NCI-H748 treated with DMSO at 0.1 percent for 48 hours (cell line): ENCODE measurements at regions not wholly inside any gene's neighbourhood (a gene's known extent, or its start where the extent isn't known, plus 50 kb on each side); places are given as distances from the start of the nearest gene placed in this dataset.

Experiments used
- DNase-seq: peaks from one replicate; lab custom pipeline; 2025; lab: John Stamatoyannopoulos, UW

DNA sequence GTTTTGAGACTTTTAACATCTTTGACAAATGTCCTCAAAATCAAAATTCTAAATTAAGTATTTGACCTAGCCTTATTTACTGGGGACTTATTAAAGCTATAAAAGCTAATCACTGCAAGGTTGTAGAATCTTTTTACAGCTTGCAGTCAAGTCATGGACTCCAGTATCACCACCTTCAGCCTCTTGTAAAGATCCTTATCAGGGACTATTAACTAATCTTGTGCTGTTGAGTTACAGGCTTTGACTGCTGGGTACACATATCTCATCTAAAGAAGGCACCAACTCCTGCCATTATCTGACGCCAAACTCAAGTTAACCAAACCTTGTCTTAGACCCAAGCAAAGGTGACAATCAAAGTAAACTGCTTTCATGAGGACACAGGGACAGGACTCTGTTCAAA is 621.0 kb upstream of the IGFBP3 start:
- no peak for DNase-seq

DNA sequence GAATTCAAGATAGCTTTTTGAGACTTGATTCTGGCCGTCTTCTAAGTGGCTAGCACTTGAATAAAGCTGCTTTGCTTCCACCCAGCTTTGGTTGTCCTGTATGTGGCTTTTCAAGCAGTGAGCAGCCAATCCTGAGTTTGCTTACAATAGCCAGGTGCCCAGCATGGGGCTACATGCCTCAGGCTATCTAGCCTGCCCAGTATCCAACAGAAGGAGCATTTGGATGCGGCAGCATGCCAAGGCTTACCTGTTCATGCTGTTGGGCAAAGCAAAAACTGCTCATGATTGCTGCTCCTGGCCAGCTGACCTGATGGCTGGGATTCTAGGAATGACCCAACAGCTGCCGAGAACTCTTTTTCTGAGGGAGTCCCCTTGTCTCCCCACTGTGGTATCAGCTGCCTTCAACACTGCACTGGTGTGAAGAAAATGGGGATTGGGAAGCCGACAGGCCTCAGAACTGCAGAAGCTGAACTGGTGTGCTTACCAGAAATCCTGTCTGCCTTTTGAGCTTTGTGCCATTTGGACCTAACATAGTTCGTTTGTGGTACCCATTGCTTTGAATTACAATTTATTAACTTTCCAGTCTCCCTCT is 618.9 kb upstream of the IGFBP3 start:
- DNase-seq, result no peak

DNA sequence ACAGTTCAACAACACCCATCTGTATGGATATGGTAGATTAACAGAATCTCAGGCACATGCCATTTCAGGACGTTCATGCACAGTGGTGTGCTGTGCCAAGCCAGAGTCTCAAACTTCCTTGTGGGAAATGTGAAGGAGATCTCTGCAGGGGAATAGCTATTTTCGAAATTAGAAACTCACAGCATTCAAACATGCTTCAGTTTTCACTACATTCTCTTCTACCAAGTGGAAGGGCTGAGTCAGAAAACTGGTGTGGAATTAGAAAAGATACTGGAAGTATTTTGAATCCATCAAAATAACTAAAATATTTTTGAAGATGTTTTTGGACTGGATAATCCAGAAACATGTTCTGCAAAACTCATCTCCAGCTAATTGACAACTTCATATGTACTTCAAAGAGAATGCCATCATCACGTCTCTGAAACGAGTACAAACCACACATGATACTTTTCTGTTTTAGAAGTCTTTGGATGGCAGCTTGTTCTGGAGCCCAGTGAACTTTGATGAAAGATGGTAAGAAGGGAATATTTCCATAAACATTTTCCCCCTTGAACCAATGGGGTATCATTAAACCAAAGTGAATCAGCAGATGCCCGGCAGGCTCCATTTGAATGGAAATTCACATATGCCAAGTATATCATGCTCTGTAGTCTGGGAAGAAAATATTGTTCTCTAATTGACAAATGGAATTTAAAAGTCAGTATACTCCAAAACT is 616.3 kb upstream of the IGFBP3 start:
- no peak for DNase-seq

DNA sequence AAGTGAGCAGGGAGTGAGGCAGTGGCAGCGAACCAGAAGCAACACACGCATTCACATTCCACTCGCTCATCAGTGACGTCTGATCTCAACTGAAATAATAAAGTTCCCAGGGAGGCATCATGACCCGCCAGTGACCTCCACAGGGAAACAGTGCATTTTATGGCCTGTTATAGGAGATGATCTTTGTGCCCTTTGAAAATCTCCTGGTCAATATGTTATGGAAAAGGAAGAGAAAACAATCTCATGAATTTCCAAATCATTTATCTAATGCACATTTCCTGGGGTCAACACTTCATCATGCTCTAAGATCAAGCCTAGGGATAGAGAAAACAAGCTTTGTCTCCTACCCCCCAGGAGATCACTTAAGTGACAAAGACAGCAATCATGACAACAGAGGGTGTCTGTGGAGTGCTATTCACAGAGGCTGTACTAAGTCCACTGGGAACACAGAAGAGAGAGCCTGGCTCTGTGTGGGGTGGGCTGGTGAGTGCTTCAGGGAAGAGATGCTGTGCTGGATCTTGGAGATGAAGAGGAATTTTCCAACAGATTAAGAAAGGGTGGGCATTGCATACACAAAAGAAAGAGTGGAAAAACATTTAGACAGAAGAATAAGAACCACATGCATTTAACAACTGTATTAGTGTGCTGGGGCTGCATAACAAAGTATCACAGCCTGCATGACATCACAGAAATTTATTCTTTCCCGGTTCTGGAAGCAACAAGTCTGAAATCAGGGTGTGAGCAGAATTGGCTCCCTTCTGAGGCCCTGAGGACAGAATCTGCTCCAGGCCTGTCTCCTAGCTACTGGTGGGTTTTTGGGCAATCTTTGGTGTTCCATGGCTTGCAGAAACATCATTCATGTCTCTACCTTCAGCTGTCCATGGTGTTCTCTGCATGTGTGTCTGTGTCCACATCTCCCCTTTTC is 613.9 kb upstream of the IGFBP3 start:
- no peak for DNase-seq

DNA sequence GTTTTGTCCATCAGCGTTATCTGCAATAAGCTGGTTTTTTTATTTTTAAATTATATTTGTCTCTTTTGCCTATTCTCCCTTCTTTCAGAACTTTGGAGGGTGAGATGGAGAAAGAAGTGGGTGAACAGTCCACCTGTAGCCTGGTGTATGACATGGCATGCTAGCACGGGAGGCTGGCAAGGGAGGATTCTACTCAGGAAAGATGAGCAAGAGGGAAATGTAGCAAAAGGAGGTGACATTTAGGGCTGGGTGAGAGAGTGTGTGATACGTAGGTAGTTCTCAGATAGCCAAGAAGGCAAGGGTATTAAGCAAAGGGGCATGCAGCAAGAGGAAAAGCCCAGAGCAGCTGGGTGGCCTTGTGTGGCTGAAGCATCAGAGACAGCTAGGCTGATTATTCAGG is 612.9 kb upstream of the IGFBP3 start:
- no peak for DNase-seq

DNA sequence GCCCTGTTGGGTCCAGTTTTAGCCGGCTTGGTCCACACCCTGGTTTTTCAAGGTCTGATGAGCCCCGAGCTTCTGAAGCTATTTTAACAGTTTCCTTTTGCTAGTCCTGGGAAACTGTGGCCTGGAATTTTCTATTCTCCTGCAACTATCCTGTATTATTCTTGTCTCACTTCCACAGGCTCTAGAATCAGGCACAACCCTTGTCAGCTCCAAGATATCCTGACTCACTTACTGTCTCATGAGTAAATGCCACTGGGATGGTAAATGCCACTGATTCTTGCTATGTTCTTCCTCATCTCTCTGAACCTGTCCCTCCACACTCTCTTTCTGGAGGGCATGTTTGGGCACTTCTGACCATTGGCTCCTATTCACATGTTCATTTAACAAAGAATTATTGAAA is 611.5 kb upstream of the IGFBP3 start:
- DNase-seq, result no peak

DNA sequence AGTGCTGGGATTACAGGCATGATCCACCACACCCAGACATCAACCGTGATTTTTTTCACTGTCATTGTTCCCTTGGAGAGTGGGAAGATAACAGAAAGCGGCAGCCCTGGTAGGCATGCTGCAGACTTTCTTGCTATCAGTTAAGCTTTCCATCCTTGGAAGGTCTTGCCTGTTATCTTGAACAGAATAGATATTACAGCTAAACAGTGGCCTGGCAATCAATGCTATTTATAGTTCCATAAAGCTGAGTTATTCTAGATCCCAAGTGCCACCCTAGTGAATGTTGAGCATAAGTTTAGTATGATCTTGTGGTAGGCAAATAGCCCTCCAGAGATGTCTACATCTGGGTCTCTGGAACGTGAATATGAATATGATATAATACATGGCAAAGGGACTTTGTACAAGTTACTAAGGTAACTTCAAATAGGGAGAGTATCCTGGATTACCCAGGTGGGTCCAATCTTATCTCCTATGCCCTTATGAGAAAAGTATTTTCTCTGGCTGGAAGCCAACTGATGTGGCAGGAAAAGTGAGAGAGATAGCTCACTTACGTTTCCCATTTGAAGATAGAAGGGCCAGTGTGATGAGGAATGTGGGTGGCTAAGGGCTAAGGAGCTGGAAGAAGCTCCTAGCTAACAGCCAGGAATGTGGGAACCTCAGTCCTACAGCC is 609.1 kb upstream of the IGFBP3 start:
- no peak for DNase-seq

DNA sequence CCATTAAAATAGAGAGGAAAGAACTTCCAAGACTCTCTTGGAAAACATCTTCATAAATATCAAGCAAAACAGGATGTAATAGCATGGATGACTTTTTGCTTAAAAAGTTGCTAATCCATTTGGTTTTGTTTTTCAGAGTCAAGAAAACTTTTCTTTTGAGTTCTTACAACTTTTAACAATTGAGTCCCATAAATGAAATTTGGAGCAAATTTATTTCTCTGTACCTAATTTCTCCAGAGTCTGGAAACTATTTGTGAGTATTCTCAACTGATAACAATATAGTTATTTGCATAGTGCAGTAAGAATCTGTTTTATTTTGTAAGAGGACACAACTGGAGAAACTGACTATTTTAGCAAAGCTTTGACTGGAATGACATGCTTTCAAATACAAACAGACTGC is 606.3 kb upstream of the IGFBP3 start:
- no peak for DNase-seq

DNA sequence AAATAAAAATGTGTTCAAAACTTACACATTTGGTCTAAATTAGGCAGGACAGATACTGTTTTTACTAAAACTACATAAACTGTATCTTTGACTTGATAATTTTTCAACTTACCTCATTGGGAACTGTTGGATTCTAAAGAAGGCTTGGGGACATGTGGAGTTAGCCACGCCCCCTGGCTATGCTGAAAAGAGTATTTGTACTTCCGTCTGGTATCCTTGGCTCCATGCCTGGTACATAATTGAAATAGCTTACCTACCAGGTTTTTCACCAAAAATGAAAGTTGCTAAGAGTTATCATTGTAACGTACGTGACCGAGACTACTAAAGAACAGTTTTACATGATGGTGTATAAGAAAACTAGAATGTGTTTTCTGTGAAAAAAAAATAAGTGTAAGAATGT is 604.8 kb upstream of the IGFBP3 start:
- no peak for DNase-seq

DNA sequence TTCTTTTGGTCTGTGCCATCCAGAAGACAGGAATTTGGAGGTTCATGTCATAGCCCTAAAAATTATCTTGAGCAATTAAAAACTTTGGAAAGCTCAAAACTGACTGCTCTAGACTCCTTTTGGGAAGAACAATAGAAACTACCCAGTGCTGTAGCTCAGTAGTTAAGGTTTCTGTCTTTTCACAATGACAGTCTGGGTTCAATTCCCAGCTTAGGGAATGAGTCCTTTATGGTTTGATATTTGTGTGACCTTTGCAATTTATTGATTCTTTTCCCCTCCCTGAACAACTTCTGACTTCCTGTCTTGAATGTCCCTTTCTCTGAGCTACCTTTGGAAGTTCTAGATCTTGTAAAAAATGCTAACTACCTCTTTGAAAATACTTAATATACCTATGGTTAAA is 603.3 kb upstream of the IGFBP3 start:
- no peak for DNase-seq

DNA sequence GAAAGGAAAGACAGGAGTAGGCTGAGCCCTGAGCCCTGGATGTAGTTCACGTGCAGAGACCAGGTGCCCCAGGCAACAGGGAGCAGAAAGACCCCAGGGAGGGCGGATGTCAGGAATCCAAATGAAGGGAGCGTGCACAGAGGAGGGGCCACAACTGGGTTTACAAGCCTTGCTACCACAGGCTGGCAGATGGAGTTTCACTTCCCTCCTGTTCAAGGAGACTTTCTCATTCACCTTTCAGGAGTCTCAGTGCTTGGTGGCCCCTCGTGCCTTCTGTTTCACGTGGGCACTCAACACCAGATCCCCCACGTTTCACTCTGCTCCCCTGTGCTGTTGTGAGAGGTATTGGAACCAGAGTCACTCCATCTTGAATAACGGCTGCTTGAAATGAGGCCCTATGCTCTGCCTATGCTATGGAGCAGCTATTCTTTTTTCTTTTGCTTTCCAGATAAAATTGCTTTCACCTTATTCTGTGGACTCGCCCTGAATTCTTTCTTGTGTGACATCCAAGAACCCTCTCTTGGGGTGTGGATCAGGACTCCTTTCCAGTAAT is 601.4 kb upstream of the IGFBP3 start:
- no peak for DNase-seq

DNA sequence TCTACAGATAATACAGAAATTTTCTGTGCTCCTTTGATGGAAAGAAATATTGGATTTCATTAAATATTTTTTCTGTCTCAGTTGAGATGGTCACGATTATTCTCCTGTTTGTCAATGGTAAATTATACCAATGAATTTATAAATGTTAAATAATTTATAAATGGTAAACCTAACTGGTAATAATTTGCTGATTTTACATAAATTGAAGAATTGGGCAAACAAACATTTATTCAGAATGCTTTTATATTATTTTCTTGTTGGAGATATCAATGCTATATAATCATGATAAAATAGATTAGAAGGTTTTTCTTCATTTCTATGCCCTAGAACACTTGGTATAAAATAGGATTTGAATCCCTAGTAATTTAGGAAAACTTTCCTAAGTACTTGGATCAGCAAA is 597.6 kb upstream of the IGFBP3 start:
- DNase-seq, result no peak

DNA sequence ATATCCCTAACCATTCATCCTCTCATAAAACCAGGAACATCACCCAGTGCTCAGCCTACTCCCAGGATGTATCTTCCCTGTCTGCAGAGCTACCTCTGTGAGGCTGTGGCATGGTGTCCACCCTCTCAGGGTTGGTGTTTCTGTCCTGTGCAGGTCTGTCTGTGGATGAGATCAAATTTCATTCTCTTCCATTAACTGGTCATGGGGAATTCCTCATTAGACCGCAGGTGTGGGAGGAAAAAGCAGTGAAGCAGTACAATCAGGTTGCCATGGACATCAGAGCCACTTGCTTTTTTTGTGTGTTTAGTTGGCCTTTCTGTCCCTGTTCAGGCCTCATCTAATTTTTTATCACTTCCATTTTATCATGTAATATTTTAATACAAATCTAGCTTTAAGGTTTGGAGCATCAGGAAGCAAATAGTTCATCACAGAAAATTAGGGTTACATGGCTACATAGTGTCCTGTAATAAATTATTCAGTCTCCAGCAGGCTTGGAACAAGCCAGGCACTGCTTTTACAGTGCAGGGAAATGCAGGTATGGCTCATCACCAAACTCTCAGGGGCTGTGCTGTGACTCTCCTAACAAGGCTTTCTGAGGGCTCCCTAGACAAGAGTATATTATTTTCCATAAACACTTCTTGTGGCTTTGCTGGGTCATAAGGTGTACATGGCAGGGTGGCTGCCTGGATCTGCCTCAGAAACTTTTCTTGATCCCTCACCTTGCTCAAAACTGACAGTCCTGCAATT is 594.9 kb upstream of the IGFBP3 start:
- no peak for DNase-seq

DNA sequence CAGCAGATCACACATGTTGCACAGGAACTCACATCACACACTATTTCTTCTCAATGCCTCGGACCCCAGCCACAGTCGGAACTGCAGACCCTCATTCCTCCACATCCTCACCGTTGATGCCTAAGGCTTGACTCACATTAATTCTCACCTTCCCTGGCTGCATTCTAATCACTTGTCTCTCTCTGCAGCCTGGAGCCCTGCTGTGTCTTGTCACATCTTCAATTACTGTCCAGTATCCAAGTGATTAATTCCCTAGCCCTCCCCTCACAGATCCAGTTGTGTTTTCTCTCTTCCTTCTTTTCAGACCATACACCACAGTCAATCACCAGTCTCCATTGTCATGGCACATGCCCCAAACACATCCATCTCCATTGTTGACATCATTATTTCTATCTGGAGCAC is 592.4 kb upstream of the IGFBP3 start:
- no peak for DNase-seq

DNA sequence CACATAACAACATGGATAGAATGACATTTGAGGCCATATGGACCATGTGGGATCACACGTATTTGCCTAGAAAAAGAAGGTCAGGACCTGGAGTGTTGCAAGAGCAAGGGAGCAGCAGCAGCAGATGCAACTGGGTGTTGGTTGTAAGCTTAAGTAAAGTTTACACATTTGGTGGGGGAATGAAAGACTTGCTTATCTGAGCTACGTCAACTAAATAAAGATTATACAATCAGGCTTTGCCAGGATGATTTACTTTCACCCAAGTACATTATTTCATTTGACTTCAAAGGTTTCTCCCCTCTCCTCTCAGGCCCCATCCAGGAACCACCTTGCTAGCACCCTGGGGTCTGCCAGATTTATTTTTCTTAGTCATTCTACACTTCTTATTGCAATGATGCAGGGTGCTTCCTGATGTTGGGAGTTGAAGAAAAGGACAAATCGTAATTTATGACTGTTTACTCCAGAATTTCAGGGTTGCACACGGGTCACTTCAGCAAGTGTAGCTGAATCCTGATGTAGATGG is 591.9 kb upstream of the IGFBP3 start:
- no peak for DNase-seq

DNA sequence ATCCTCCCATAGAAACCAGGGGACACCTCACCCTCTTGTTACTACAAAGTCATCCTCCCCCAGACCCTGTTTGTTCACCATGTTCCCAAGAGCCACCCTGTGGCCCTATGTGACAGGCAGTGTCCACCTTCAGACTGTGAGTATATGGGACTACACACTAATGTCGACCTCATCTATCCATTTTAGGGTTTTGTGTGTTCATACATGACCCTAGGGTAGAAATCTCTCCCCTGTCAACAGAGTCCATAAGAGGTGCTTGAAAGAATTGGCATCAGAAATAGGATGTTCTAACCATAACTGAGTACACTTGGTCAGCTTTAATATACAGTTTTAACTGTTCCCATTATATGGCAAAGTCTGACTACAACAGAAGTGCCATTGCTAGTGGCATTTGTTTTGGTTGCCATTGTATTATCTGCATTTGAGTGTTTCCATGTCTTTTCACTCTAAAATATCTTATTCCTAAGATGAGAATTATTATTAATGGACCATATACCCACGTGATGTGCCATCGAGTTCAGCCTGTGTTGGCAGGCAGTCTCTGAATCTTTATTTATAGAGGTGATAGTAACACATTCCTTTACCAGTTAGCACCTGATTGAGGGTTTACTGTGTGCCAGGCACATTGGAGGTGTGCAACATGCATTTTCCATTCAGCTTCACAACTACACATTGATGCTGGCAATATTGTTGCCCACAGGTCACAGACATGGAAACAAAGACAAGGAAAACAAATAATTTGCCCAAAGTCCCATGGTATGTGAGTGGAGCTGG is 590.6 kb upstream of the IGFBP3 start:
- no peak for DNase-seq

DNA sequence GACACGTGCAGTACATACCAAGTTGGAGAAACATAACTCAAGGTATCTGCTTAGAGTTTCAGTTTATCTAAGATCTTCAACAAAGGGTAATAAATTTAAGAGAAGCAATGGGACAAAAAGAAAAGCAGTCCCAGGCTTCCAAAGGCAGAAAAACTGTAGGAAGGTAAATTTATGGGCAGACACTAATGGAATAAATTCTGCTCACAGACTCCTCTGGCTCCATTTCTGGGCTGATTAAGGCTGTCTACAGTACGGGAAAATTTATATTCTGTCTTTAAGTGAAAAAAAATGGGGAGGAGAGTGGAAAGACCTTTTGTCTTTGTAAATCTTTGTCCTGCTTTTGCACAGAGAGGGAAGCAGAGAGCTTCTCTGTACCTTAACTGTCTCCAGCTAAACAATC is 587.5 kb upstream of the IGFBP3 start:
- no peak for DNase-seq

DNA sequence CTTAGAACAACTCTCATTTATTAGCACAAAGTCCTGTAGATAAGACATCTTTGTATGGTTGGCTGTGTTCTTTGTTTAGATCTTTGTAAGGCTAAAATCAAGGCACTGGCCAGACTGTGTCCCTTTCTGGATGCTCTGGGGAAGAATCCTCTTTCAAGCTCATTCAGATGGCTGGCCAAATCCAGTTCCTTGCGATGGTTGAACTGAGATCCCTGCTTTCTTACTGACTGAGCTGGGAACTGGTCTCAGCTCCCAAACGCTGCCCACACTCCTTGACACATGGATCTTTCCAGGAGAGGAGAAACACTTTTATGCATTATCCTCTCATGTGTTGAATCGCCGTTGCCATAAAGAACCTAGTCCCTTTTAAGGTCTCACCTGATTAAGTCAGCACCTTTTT is 586.5 kb upstream of the IGFBP3 start:
- DNase-seq, result no peak

DNA sequence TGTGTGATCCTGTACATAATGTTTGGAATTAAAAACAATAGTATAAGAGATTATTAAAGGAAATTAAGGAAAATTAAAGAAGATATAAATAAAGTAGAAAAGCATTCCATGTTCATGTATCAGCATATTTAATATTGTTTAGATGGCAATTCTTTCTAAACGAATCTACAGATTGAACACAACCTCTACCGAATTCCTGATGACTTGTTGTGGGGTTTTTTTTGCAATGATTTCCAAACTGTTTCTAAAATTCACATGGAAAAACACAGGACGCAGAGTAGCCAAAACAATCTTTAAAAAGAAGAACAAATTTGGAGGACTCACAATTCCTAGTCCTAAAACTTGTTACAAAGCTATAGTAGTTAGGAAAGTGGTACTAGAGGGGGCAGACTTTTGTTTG is 573.4 kb upstream of the IGFBP3 start:
- DNase-seq, result no peak

DNA sequence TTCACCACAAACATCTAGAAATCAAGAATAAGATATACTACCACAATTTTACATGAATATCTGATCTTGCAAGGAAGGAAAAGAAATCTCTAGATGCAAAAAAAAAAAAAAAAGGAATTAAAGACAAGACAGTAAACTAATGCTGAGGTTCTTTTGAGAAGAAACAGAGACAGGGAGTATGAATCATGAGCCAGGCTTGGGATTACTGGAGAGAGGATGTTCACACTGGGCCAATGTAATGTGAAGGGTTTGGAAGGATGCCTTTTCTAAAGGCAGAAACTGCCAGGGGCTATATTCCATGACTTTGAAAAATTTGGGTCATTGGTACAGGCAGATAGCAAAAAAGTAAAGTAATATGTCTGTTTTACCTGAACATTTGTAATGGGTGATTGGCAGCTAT is 573.0 kb upstream of the IGFBP3 start:
- no peak for DNase-seq

DNA sequence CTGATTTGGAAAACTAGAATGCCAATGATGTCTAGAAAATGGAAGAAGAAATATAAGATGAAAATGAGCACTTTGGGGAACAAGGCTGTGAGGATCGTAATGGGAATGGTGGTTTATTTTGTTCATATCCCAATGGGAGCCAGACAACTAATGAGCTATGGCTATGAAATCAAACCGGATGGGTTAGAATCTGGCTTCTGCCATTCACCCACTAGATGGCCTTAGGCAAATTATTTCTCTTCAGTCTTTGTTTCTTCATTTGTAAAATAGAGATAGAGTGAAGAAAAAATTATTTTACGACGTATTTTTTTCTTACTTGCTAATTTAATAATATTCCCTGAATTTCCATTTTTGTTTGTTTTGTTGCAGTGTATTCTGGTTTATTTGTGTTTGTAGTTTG is 572.1 kb upstream of the IGFBP3 start:
- no peak for DNase-seq
